Heart left ventricle (tissue), 16 donors: ENCODE measurements at regions not wholly inside any gene's neighbourhood (a gene's known extent, or its start where the extent isn't known, plus 50 kb on each side); places are given as distances from the start of the nearest gene placed in this dataset.

Experiments used
- ATAC-seq, 4 donors: fragments of 200-7000 bp; cut with Tn5 transposase; one replicate each; pipeline ENCODE4 v1.9.1; 2020 to 2022; ENCODE audit warnings: moderate library complexity in 4 of 4, mild to moderate bottlenecking in 3 of 4, moderate number of reproducible peaks in 1 of 4
- DNase-seq, 5 donors: peaks; one replicate each; pipeline ENCODE4 v3.0.0-alpha.2; 2020
- H3K27ac ChIP-seq, 12 donors: fragments of 200-600 bp; sonication (generic) in 4 of 12; one replicate each; pipeline versions ENCODE4 v1.5.0 to v1.8.0; 2016 to 2022; ENCODE audit warnings: mild to moderate bottlenecking in 2 of 12
- H3K27me3 ChIP-seq, 9 donors: fragments of 200-600 bp; sonication (generic) in 2 of 9; one replicate each; pipeline versions ENCODE4 v1.5.1 to v1.8.0; 2016 to 2022; ENCODE audit warnings: mild to moderate bottlenecking in 3 of 9
- H3K36me3 ChIP-seq, 9 donors: fragments of 200-600 bp; sonication (generic) in 2 of 9; one replicate each; pipeline versions ENCODE4 v1.5.0 to v1.8.0; 2018 to 2022; ENCODE audit warnings: mild to moderate bottlenecking in 2 of 9
- H3K4me1 ChIP-seq, 12 donors: fragments of 200-600 bp; sonication (generic) in 4 of 12; one replicate each; pipeline versions ENCODE4 v1.5.0 to v1.8.0; 2016 to 2022; ENCODE audit warnings: mild to moderate bottlenecking in 3 of 12
- H3K4me3 ChIP-seq, 12 donors: fragments of 200-600 bp; sonication (generic) in 4 of 12; one replicate each; pipeline versions ENCODE4 v1.5.0 to v1.8.0; 2017 to 2022; ENCODE audit warnings: mild to moderate bottlenecking in 9 of 12, moderate library complexity in 4 of 12
- H3K9me3 ChIP-seq, 12 donors: fragments of 200-600 bp; sonication (generic) in 4 of 12; one replicate each; pipeline versions ENCODE4 v1.5.0 to v1.8.0; 2016 to 2022; ENCODE audit warnings: mild to moderate bottlenecking in 1 of 12
- CTCF ChIP-seq, 12 donors: fragments of 200-600 bp; sonication (generic) in 4 of 12; IDR thresholded peaks; one replicate each; pipeline versions ENCODE4 v1.5.0 to v1.8.0; 2018 to 2022; ENCODE audit warnings: antibody characterized with exemption in 12 of 12, mild to moderate bottlenecking in 5 of 12
- POLR2A ChIP-seq, 2 donors: fragments of 450-650 bp; IDR thresholded peaks; one replicate each; pipeline ENCODE4 v1.6.1; 2017; ENCODE audit warnings: antibody characterized with exemption in 2 of 2, mild to moderate bottlenecking in 2 of 2, moderate library complexity in 2 of 2
- WGBS, 4 donors: extraction: QIAGEN DNeasy Blood & Tissue Kit in 2 of 4; methylation state at CpG; one replicate each; pipeline versions ENCODE4 v1.1.5 to v1.1.7; 2013 to 2018; 5-methylcytosine and 5-hydroxymethylcytosine counted together
- intact Hi-C, 10 donors: fragments of 100-400 bp; cut with DNase I; formaldehyde crosslinking; loops; one replicate each; pipeline versions ENCODE4 v1.11.1 to v1.14.2; 2022
- donor health status: ischemic (EF 13 %, LVEDD 7.1; RV severe dilation, severe dysfunction).
- donor health status: healthy with polysubstance abuse.
- donor health status: DM: no; HTN: yes; CAD: no.
- donor health status: DM: no; HTN: no; CAD: no.
- donor health status: ischemic (EF 25% LVEDD 6.9; RV normal size, moderate dysfunction).
- donor health status: ischemic (EF 25% LVEDD 5.7; RV mildly dilated, moderate dysfunction).
- donor health status: healthy.
- donor health status: DM: yes; HTN: yes; CAD: no.
- donor health status: ischemic (EF 35%, LVEDD 5.7; RV mildly dilated, moderate dysfunction).
- donor health status: nonischemic (EF 11% LVEDD 7.7; RV severe dilation, severe dysfunction).
- donor health status: DM: yes; HTN: yes; CAD: no.
- donor health status: PGD.
- donor health status: ischemic (EF 29% LVEDD 5.4; RV normal size, mild dysfunction).
- donor health status: nonischemic (EF 23%, LVEDD 6.1; RV moderate dilation, normal function).

GRCh38 chr5:38168029-38168428 is 90.3 kb upstream of the EGFLAM start:
- Histone ChIP-seq H3K9me3 (no peaks in the 10 kb centered on the region), H3K4me3 (no peak overlapping the region), H3K36me3 (no peaks in the 10 kb centered on the region), H3K27me3 (no peaks in the 10 kb centered on the region), H3K4me1 (peaks cover 0 to 7% (median 0%) of the 10 kb centered on the region in 12 donors), H3K27ac (peak overlapping the region in 1 of 12 donors; percentile 1)
- ATAC-seq (peak in 1 of 4 donors; percentile 45), DNase-seq (no peak)
- whole genome bisulfite sequencing, 4 donors: 36 to 45% (median 43%) methylated on average over 2 of the region's 2 CpGs
- intact Hi-C loops: no loop called here
- no peak for TF ChIP-seq CTCF (IDR thresholded peaks at IDR 0.05)
- TF ChIP-seq POLR2A (IDR thresholded peaks at IDR 0.05): no peak

- H3K27ac ChIP-seq: peak overlapping the region in 1 of 12 donors; percentile 1
- intact Hi-C loops: no loop called here
- ATAC-seq (peak; percentile 68 to 94 (median 86)), DNase-seq (peak; percentile 18 to 67 (median 47))
- H3K27me3 ChIP-seq: no peaks in the 10 kb centered on the region
- H3K4me1 ChIP-seq: peaks cover 0 to 7% (median 0%) of the 10 kb centered on the region in 12 donors
- H3K36me3 ChIP-seq: no peaks in the 10 kb centered on the region
- TF ChIP-seq POLR2A (IDR thresholded peaks at IDR 0.05) (no peak), CTCF (IDR thresholded peaks at IDR 0.05) (no peak)
- no peak overlapping the region for H3K4me3 ChIP-seq
- whole genome bisulfite sequencing, 4 donors: 19 to 22% (median 21%) methylated on average over 12 of the region's 12 CpGs
- no peaks in the 10 kb centered on the region for H3K9me3 ChIP-seq
These were observed 90.8 kb upstream of the EGFLAM start for GRCh38 chr5:38167562-38167996.

- no peak for TF ChIP-seq CTCF (IDR thresholded peaks at IDR 0.05)
- no peak for TF ChIP-seq POLR2A (IDR thresholded peaks at IDR 0.05)
- Histone ChIP-seq H3K36me3 (no peaks in the 10 kb centered on the region), H3K4me3 (no peak overlapping the region), H3K9me3 (no peaks in the 10 kb centered on the region), H3K4me1 (peaks cover 0 to 7% (median 0%) of the 10 kb centered on the region in 12 donors), H3K27ac (no peak overlapping the region), H3K27me3 (no peaks in the 10 kb centered on the region)
- WGBS, 4 donors: 63 to 84% (median 78%) methylated on average over 11 of the region's 11 CpGs
- ATAC-seq: no peak
- intact Hi-C loops: no loop called here
- no peak for DNase-seq
These were observed 91.5 kb upstream of the EGFLAM start for GRCh38 chr5:38166832-38167231.

GRCh38 chr5:38165435-38165834 is 92.9 kb upstream of the EGFLAM start:
- Histone ChIP-seq H3K4me3 (no peak overlapping the region), H3K9me3 (no peaks in the 10 kb centered on the region), H3K36me3 (no peaks in the 10 kb centered on the region), H3K27me3 (no peaks in the 10 kb centered on the region), H3K27ac (no peak overlapping the region), H3K4me1 (peaks cover 0 to 7% (median 0%) of the 10 kb centered on the region in 12 donors)
- ATAC-seq (no peak), DNase-seq (no peak)
- 92 to 94% (median 93%) methylated on average over 12 of the region's 12 CpGs for WGBS, 4 donors
- TF ChIP-seq CTCF (IDR thresholded peaks at IDR 0.05) (no peak), POLR2A (IDR thresholded peaks at IDR 0.05) (no peak)
- intact Hi-C loops: no loop called here
